ENCODE measurements at regions not wholly inside any gene's neighbourhood (a gene's known extent, or its start where the extent isn't known, plus 50 kb on each side); places are given as distances from the start of the nearest gene placed in this dataset.

- no peak for DNase-seq (ENCODE audit: low read depth)
- no peak overlapping the region for H3K4me3 ChIP-seq (ENCODE audit: low read depth, low read length)
- TF ChIP-seq, protein P1, sequence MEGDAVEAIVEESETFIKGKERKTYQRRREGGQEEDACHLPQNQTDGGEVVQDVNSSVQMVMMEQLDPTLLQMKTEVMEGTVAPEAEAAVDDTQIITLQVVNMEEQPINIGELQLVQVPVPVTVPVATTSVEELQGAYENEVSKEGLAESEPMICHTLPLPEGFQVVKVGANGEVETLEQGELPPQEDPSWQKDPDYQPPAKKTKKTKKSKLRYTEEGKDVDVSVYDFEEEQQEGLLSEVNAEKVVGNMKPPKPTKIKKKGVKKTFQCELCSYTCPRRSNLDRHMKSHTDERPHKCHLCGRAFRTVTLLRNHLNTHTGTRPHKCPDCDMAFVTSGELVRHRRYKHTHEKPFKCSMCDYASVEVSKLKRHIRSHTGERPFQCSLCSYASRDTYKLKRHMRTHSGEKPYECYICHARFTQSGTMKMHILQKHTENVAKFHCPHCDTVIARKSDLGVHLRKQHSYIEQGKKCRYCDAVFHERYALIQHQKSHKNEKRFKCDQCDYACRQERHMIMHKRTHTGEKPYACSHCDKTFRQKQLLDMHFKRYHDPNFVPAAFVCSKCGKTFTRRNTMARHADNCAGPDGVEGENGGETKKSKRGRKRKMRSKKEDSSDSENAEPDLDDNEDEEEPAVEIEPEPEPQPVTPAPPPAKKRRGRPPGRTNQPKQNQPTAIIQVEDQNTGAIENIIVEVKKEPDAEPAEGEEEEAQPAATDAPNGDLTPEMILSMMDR (IDR thresholded peaks at IDR 0.05; ENCODE audit: low read depth, low read length, missing control alignments) = no peak
Observed at GRCh38 chr5:162703914-162704313, 636.3 kb downstream of the GABRG2 start.

- DNase-seq (ENCODE audit: low read depth) = no peak
- TF ChIP-seq, protein P1 (IDR thresholded peaks at IDR 0.05; ENCODE audit: low read depth, low read length, missing control alignments) = no peak
- H3K4me3 ChIP-seq (ENCODE audit: low read depth, low read length) = no peak overlapping the region
Observed at GRCh38 chr5:162711244-162711643, 643.7 kb downstream of the GABRG2 start.

GRCh38 chr5:162719720-162720119 is 652.1 kb downstream of the GABRG2 start:
- TF ChIP-seq, protein P1 (IDR thresholded peaks at IDR 0.05; ENCODE audit: low read depth, low read length, missing control alignments) = no peak
- H3K4me3 ChIP-seq (ENCODE audit: low read depth, low read length) = no peak overlapping the region
- DNase-seq (ENCODE audit: low read depth) = no peak

GRCh38 chr5:162721125-162721524 is 653.6 kb downstream of the GABRG2 start:
- no peak for DNase-seq (ENCODE audit: low read depth)
- H3K4me3 ChIP-seq (ENCODE audit: low read depth, low read length) = no peak overlapping the region
- TF ChIP-seq, protein P1 (IDR thresholded peaks at IDR 0.05; ENCODE audit: low read depth, low read length, missing control alignments) = no peak

GRCh38 chr5:162752612-162753011 is 684.8 kb upstream of the CCNG1 start:
- no peak for DNase-seq (ENCODE audit: low read depth)
- TF ChIP-seq, protein P1 (IDR thresholded peaks at IDR 0.05; ENCODE audit: low read depth, low read length, missing control alignments) = no peak
- no peak overlapping the region for H3K4me3 ChIP-seq (ENCODE audit: low read depth, low read length)

GRCh38 chr5:162762119-162762518 is 675.3 kb upstream of the CCNG1 start:
- TF ChIP-seq, protein P1 (IDR thresholded peaks at IDR 0.05; ENCODE audit: low read depth, low read length, missing control alignments) = no peak
- DNase-seq (ENCODE audit: low read depth) = no peak

DNA sequence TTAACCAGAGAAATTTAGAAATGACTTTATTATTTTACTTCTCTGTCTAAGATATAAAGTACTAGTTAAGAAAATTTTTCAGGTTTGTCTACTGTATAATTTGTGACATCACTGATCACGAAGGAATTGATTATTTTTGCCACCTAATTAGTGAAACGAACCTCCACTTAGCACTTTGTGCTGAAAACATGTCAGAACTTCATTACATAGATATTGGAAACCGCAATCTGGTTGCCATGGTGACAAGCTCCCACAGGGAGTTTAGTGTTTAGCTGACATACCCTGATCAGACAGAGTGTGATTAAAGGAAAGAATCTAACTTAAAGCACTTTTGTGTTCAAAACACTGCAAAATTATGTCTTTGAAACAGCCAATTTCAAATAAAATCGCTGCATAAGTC is 668.4 kb upstream of the CCNG1 start:
- no peak overlapping the region for H3K4me3 ChIP-seq (ENCODE audit: low read depth, low read length)
- TF ChIP-seq, protein P1 (IDR thresholded peaks at IDR 0.05; ENCODE audit: low read depth, low read length, missing control alignments) = no peak
- DNase-seq (ENCODE audit: low read depth) = no peak

More at GRCh38 chr5:162762119-162762518, 675.3 kb upstream of the CCNG1 start:
- no peak overlapping the region for H3K4me3 ChIP-seq (ENCODE audit: low read depth, low read length)
